Activated CD4-positive, alpha-beta memory T cell treated with anti-CD3 and anti-CD28 coated beads, Interleukin-2, amount 10 ng/mL, durations not matched to agents 7 days and 5 days (primary cell): ENCODE measurements at regions not wholly inside any gene's neighbourhood (a gene's known extent, or its start where the extent isn't known, plus 50 kb on each side); places are given as distances from the start of the nearest gene placed in this dataset.
"Not testable (repeated sequence)": the region's sequence is repeated elsewhere in the genome, so short reads cannot be mapped to it uniquely, and the experiment has no call there.

Source experiments
- CTCF ChIA-PET: fragments of 350-600 bp; sonication (Branson Sonifier 250); formaldehyde crosslinking; loops from one replicate; lab custom pipeline; 2021; ENCODE audit warnings: antibody characterized with exemption, inconsistent platforms; lab: Charles Lee
- POLR2A ChIA-PET: fragments of 350-600 bp; sonication (Branson Sonifier 250); formaldehyde crosslinking; loops from one replicate; lab custom pipeline; 2021; ENCODE audit warnings: antibody characterized with exemption; lab: Charles Lee
- DNase-seq: peaks from one replicate; pipeline ENCODE4 v3.0.0-alpha.2; 2020
- H3K27ac Mint-ChIP-seq: one replicate; pipeline ENCODE4 v1.8.0; 2021; ENCODE audit warnings: mild to moderate bottlenecking, mixed read lengths
- H3K27me3 Mint-ChIP-seq: one replicate; pipeline ENCODE4 v1.8.0; 2021; ENCODE audit warnings: mixed read lengths
- H3K36me3 Mint-ChIP-seq: one replicate; pipeline ENCODE4 v1.8.0; 2021; ENCODE audit warnings: low read depth, mixed read lengths
- H3K4me1 Mint-ChIP-seq: one replicate; pipeline ENCODE4 v1.8.0; 2021; ENCODE audit warnings: mixed read lengths
- H3K4me3 Mint-ChIP-seq: one replicate; pipeline ENCODE4 v1.8.0; 2021; ENCODE audit warnings: mild to moderate bottlenecking, mixed read lengths
- H3K9me3 Mint-ChIP-seq: one replicate; pipeline ENCODE4 v1.8.0; 2021; ENCODE audit warnings: mixed read lengths

GRCh38 chr12:115870510-115870909 is 407.0 kb downstream of the MED13L start:
- DNase-seq, result no peak
- ChIA-PET POLR2A (no interaction called here), CTCF (no interaction called here)
- H3K9me3 Mint-ChIP-seq, result no peaks in the 10 kb centered on the region
- H3K27me3 Mint-ChIP-seq, result peaks cover 12% of the 10 kb centered on the region
- H3K27ac Mint-ChIP-seq, result no peak overlapping the region
- no peak overlapping the region for H3K4me3 Mint-ChIP-seq
- peaks cover 4% of the 10 kb centered on the region for H3K4me1 Mint-ChIP-seq
- no peaks in the 10 kb centered on the region for H3K36me3 Mint-ChIP-seq

GRCh38 chr12:115870021-115870420 is 407.5 kb downstream of the MED13L start:
- H3K36me3 Mint-ChIP-seq, result no peaks in the 10 kb centered on the region
- H3K4me1 Mint-ChIP-seq, result peaks cover 4% of the 10 kb centered on the region
- POLR2A ChIA-PET, result no interaction called here
- DNase-seq, result no peak
- peaks cover 12% of the 10 kb centered on the region for H3K27me3 Mint-ChIP-seq
- no peak overlapping the region for H3K4me3 Mint-ChIP-seq
- CTCF ChIA-PET, result no interaction called here
- no peak overlapping the region for H3K27ac Mint-ChIP-seq
- no peaks in the 10 kb centered on the region for H3K9me3 Mint-ChIP-seq

DNA sequence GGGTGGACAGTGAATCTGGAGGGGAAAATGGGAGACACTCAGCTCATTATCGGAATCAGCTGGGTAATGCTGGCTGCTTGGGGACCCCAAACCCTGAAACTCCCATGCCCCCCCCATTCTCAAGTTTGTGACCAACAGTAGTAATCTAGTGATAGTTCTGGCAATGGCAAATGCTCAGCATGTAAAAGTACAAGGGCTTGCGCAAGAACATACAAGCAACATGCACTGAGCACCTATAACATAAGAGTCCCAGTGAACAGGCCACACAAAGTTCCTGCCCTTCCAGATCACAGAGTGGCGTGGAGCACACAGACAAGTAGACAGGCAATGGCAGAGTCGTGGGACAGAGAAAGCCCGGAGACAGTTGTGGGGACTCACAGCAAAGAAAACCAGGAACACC is 407.9 kb downstream of the MED13L start:
- Mint-ChIP-seq H3K27me3 (peaks cover 11% of the 10 kb centered on the region), H3K36me3 (no peaks in the 10 kb centered on the region), H3K4me1 (peaks cover 4% of the 10 kb centered on the region), H3K27ac (no peak overlapping the region), H3K4me3 (no peak overlapping the region), H3K9me3 (no peaks in the 10 kb centered on the region)
- no peak for DNase-seq
- CTCF ChIA-PET, result no interaction called here
- POLR2A ChIA-PET, result no interaction called here

- no peaks in the 10 kb centered on the region for H3K4me1 Mint-ChIP-seq
- no peak overlapping the region for H3K4me3 Mint-ChIP-seq
- H3K27me3 Mint-ChIP-seq, result peaks cover 6% of the 10 kb centered on the region
- ChIA-PET POLR2A (no interaction called here), CTCF (no interaction called here)
- H3K9me3 Mint-ChIP-seq, result no peaks in the 10 kb centered on the region
- H3K36me3 Mint-ChIP-seq, result no peaks in the 10 kb centered on the region
- H3K27ac Mint-ChIP-seq, result no peak overlapping the region
- no peak for DNase-seq
These were observed 408.9 kb downstream of the MED13L start for GRCh38 chr12:115868624-115869023.

GRCh38 chr12:115867854-115868253 is 409.6 kb downstream of the MED13L start:
- ChIA-PET POLR2A (no interaction called here), CTCF (interaction anchor here (1.3 kb wide), 1 partner anchor 50 kb away, joined by 4 read pairs; no protein-coding TSS in a partner anchor)
- DNase-seq, result no peak
- Mint-ChIP-seq H3K4me1 (no peaks in the 10 kb centered on the region), H3K9me3 (no peaks in the 10 kb centered on the region), H3K27me3 (peaks cover 4% of the 10 kb centered on the region), H3K4me3 (no peak overlapping the region), H3K36me3 (no peaks in the 10 kb centered on the region), H3K27ac (no peak overlapping the region)

GRCh38 chr12:115866909-115867525 is 410.5 kb downstream of the MED13L start:
- ChIA-PET POLR2A (no interaction called here), CTCF (interaction anchor here (1.3 kb wide), 1 partner anchor 51 kb away, joined by 4 read pairs; no protein-coding TSS in a partner anchor)
- H3K36me3 Mint-ChIP-seq, result no peaks in the 10 kb centered on the region
- H3K27me3 Mint-ChIP-seq, result peaks cover 4% of the 10 kb centered on the region
- DNase-seq, result no peak
- H3K4me1 Mint-ChIP-seq, result no peaks in the 10 kb centered on the region
- H3K27ac Mint-ChIP-seq, result no peak overlapping the region
- no peaks in the 10 kb centered on the region for H3K9me3 Mint-ChIP-seq
- no peak overlapping the region for H3K4me3 Mint-ChIP-seq

- H3K4me1 Mint-ChIP-seq, H3K27ac Mint-ChIP-seq, CTCF ChIA-PET, H3K27me3 Mint-ChIP-seq, H3K9me3 Mint-ChIP-seq, POLR2A ChIA-PET, DNase-seq, H3K36me3 Mint-ChIP-seq, H3K4me3 Mint-ChIP-seq: not testable (repeated sequence)
These were observed 411.2 kb downstream of the MED13L start for GRCh38 chr12:115866281-115866680.

GRCh38 chr12:115864396-115864795 is 413.1 kb downstream of the MED13L start:
- Mint-ChIP-seq H3K4me1 (no peaks in the 10 kb centered on the region), H3K27ac (no peak overlapping the region), H3K27me3 (peaks cover 4% of the 10 kb centered on the region), H3K9me3 (no peaks in the 10 kb centered on the region), H3K36me3 (no peaks in the 10 kb centered on the region), H3K4me3 (no peak overlapping the region)
- ChIA-PET POLR2A (no interaction called here), CTCF (no interaction called here)
- DNase-seq, result no peak

DNA sequence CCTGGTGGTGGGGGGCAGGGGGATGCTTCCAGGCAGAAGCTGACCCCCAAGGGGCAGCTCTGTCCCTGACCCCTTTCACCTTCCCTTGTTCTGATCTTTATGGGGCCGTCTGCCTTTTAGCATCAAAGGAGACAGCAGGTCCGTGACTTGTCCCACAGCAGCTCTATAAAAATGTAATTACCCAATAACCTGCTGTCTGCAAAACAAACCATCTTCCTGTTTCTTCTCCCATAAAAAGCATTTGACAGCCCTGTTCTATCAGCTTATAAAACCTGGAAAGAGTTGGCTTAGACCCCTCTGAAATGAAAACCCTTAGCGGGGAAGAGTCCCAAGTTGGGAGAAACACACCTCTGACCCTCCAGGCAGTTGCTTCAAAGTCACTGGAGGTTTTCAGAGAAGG is 416.9 kb downstream of the MED13L start:
- H3K4me3 Mint-ChIP-seq, result no peak overlapping the region
- no peak overlapping the region for H3K27ac Mint-ChIP-seq
- H3K36me3 Mint-ChIP-seq, result no peaks in the 10 kb centered on the region
- H3K9me3 Mint-ChIP-seq, result no peaks in the 10 kb centered on the region
- H3K4me1 Mint-ChIP-seq, result no peaks in the 10 kb centered on the region
- ChIA-PET POLR2A (no interaction called here), CTCF (no interaction called here)
- no peak for DNase-seq
- peaks cover 4% of the 10 kb centered on the region for H3K27me3 Mint-ChIP-seq

GRCh38 chr12:115859231-115859630 is 418.3 kb downstream of the MED13L start:
- Mint-ChIP-seq H3K4me3 (no peak overlapping the region), H3K36me3 (no peaks in the 10 kb centered on the region), H3K27me3 (peaks cover 4% of the 10 kb centered on the region), H3K4me1 (no peaks in the 10 kb centered on the region), H3K9me3 (no peaks in the 10 kb centered on the region), H3K27ac (no peak overlapping the region)
- POLR2A ChIA-PET, result no interaction called here
- CTCF ChIA-PET, result no interaction called here
- no peak for DNase-seq

DNA sequence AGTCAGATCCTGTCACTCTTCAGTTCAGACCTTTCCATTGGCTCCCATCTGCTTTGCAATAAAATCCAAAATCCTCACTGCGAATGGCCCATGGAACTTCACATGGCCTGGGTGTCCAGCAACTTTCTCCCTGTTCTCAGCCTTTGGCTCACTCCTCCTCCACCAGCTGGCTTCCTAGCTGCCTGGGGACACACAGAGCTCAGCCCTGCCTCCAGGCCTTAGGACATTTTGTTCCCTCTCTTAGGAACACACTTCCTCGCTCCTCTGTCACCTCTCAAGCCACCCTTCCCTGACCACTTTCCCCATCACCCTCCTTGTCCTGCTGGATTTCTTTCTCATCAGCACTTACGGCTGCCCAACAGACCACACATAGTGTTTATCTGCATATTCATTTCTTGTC is 419.6 kb downstream of the MED13L start:
- H3K9me3 Mint-ChIP-seq, result no peaks in the 10 kb centered on the region
- no peak overlapping the region for H3K27ac Mint-ChIP-seq
- peaks cover 4% of the 10 kb centered on the region for H3K27me3 Mint-ChIP-seq
- POLR2A ChIA-PET, result no interaction called here
- CTCF ChIA-PET, result interaction anchor here (0.7 kb wide), 1 partner anchor 16 kb away, joined by 3 read pairs; no protein-coding TSS in a partner anchor
- H3K4me3 Mint-ChIP-seq, result no peak overlapping the region
- no peaks in the 10 kb centered on the region for H3K36me3 Mint-ChIP-seq
- DNase-seq, result no peak
- H3K4me1 Mint-ChIP-seq, result no peaks in the 10 kb centered on the region

- Mint-ChIP-seq H3K4me3 (no peak overlapping the region), H3K27me3 (peaks cover 4% of the 10 kb centered on the region), H3K36me3 (no peaks in the 10 kb centered on the region), H3K27ac (no peak overlapping the region), H3K9me3 (no peaks in the 10 kb centered on the region), H3K4me1 (no peaks in the 10 kb centered on the region)
- ChIA-PET POLR2A (no interaction called here), CTCF (interaction anchor here (0.7 kb wide), 1 partner anchor 16 kb away, joined by 3 read pairs; no protein-coding TSS in a partner anchor)
- DNase-seq, result no peak
These were observed 420.2 kb downstream of the MED13L start for GRCh38 chr12:115857160-115857920.

DNA sequence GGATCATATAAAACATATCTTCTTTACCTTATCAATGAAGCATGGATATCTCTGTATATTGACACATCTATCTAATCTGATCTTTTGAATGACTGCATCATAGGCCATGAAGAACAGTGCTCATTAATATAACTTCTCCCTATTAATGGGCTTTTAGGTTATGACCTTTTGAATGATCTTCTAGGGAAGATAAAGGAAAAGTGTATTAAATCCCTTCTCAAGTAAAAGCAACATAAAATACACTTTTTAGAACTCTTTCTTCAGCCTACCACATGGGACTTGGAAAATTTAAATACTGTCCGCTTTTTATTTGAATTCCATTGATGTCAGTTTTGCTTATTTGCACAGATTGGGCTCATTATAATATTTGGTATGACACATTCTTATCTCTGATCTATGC is 425.4 kb downstream of the MED13L start:
- Mint-ChIP-seq H3K27ac (no peak overlapping the region), H3K27me3 (no peaks in the 10 kb centered on the region), H3K4me1 (no peaks in the 10 kb centered on the region), H3K4me3 (no peak overlapping the region), H3K36me3 (no peaks in the 10 kb centered on the region), H3K9me3 (no peaks in the 10 kb centered on the region)
- no peak for DNase-seq
- ChIA-PET CTCF (no interaction called here), POLR2A (no interaction called here)
